ENCODE measurements at regions not wholly inside any gene's neighbourhood (a gene's known extent, or its start where the extent isn't known, plus 50 kb on each side); places are given as distances from the start of the nearest gene placed in this dataset.

- no peak for DNase-seq (ENCODE audit: low read depth)
These were observed 139.5 kb downstream of the CYLD start for GRCh38 chr16:50881331-50881830.

- DNase-seq (ENCODE audit: low read depth), result no peak
These were observed 139.0 kb downstream of the CYLD start for GRCh38 chr16:50880926-50881325.

GRCh38 chr16:50879873-50880695 is 138.2 kb downstream of the CYLD start:
- DNase-seq (ENCODE audit: low read depth), result no peak

- no peak for DNase-seq (ENCODE audit: low read depth)
These were observed 137.2 kb downstream of the CYLD start for GRCh38 chr16:50878966-50879615.

- DNase-seq (ENCODE audit: low read depth), result no peak
These were observed 136.7 kb downstream of the CYLD start for GRCh38 chr16:50878536-50878935.

GRCh38 chr16:50876263-50876662 is 134.4 kb downstream of the CYLD start:
- no peak for DNase-seq (ENCODE audit: low read depth)

GRCh38 chr16:50868577-50868976 is 126.7 kb downstream of the CYLD start:
- DNase-seq (ENCODE audit: low read depth), result no peak

- no peak for DNase-seq (ENCODE audit: low read depth)
These were observed 124.9 kb downstream of the CYLD start for GRCh38 chr16:50866806-50867205.

- DNase-seq (ENCODE audit: low read depth), result no peak
These were observed 122.5 kb downstream of the CYLD start for GRCh38 chr16:50864386-50864785.

- no peak for DNase-seq (ENCODE audit: low read depth)
These were observed 121.8 kb downstream of the CYLD start for GRCh38 chr16:50863644-50864144.

- no peak for DNase-seq (ENCODE audit: low read depth)
These were observed 121.1 kb downstream of the CYLD start for GRCh38 chr16:50862818-50863643.

GRCh38 chr16:50861970-50862411 is 120.1 kb downstream of the CYLD start:
- DNase-seq (ENCODE audit: low read depth), result peak; percentile 13

GRCh38 chr16:50861451-50861850 is 119.6 kb downstream of the CYLD start:
- no peak for DNase-seq (ENCODE audit: low read depth)

GRCh38 chr16:50859628-50860360 is 117.9 kb downstream of the CYLD start:
- no peak for DNase-seq (ENCODE audit: low read depth)

GRCh38 chr16:50858877-50859627 is 117.2 kb downstream of the CYLD start:
- DNase-seq (ENCODE audit: low read depth), result no peak

GRCh38 chr16:50858376-50858775 is 116.5 kb downstream of the CYLD start:
- DNase-seq (ENCODE audit: low read depth), result no peak

- DNase-seq (ENCODE audit: low read depth), result no peak
These were observed 116.0 kb downstream of the CYLD start for GRCh38 chr16:50857881-50858280.

GRCh38 chr16:50856991-50857390 is 115.1 kb downstream of the CYLD start:
- DNase-seq (ENCODE audit: low read depth), result no peak

- no peak for DNase-seq (ENCODE audit: low read depth)
These were observed 111.4 kb downstream of the CYLD start for GRCh38 chr16:50853329-50853728.

Measured in myocyte (in vitro differentiated cells).